Keratinocyte (primary cell): ENCODE measurements at regions not wholly inside any gene's neighbourhood (a gene's known extent, or its start where the extent isn't known, plus 50 kb on each side); places are given as distances from the start of the nearest gene placed in this dataset.

Experiments used
- CTCF ChIP-seq, 3 experiments: IDR thresholded peaks in 1 of 3; conservative IDR thresholded peaks in 1 of 3; optimal IDR thresholded peaks in 1 of 3; 2 replicates in 2 of 3; 3 replicates in 1 of 3; pipeline versions ENCODE3 to v1.5.1; 2011; ENCODE audit warnings: low read length in 3 of 3, mild to moderate bottlenecking in 3 of 3, moderate library complexity in 2 of 3, control low read depth in 1 of 3, inconsistent platforms in 1 of 3; ENCODE audit not compliant: insufficient read depth in 2 of 3; ENCODE audit errors: extremely low read depth in 1 of 3
- EZH2 ChIP-seq: IDR thresholded peaks from one replicate; pipeline ENCODE4 v1.6.1; 2012; ENCODE audit warnings: inconsistent platforms, mild to moderate bottlenecking, low read length, moderate library complexity

GRCh38 chr16:65494609-65495008, 372.7 kb upstream of the CDH11 start:
- TF ChIP-seq CTCF (optimal IDR thresholded peaks at IDR 0.05 in 1 of 3, IDR thresholded peaks at IDR 0.05 in 1 of 3, conservative IDR thresholded peaks at IDR 0.05 in 1 of 3; ENCODE audit: extremely low read depth in 1 of 3, insufficient read depth in 2 of 3, low read length in 3 of 3) (no peak), EZH2 (no peak)
